GM21528 (cell line): ENCODE measurements at regions not wholly inside any gene's neighbourhood (a gene's known extent, or its start where the extent isn't known, plus 50 kb on each side); places are given as distances from the start of the nearest gene placed in this dataset.
"Not testable (repeated sequence)": the region's sequence is repeated elsewhere in the genome, so short reads cannot be mapped to it uniquely, and the experiment has no call there.

ENCODE experiments used
- ATAC-seq: cut with Tn5 transposase; IDR thresholded peaks from one replicate; pipeline ENCODE4 v1.9.1; 2021; ENCODE audit warnings: mild to moderate bottlenecking, moderate library complexity; ENCODE audit not compliant: unreplicated experiment, low FRiP score

GRCh38 chr6:8361259-8361658, 74.1 kb downstream of the SLC35B3 start:
- ATAC-seq, result no peak

- ATAC-seq, result no peak
Observed at GRCh38 chr6:8352966-8353340, 82.4 kb downstream of the SLC35B3 start.

- no peak for ATAC-seq
Observed at GRCh38 chr6:8352335-8352965, 82.9 kb downstream of the SLC35B3 start.

- ATAC-seq, result no peak
Observed at GRCh38 chr6:8343600-8343999, 91.7 kb downstream of the SLC35B3 start.

- no peak for ATAC-seq
Observed at GRCh38 chr6:8342241-8342819, 93.0 kb downstream of the SLC35B3 start.

GRCh38 chr6:8337147-8337546, 98.2 kb downstream of the SLC35B3 start:
- ATAC-seq, result no peak

- ATAC-seq, result no peak
Observed at GRCh38 chr6:8336406-8337057, 98.8 kb downstream of the SLC35B3 start.

- no peak for ATAC-seq
Observed at GRCh38 chr6:8335896-8336295, 99.4 kb downstream of the SLC35B3 start.

GRCh38 chr6:8335381-8335780, 100.0 kb downstream of the SLC35B3 start:
- ATAC-seq, result no peak

GRCh38 chr6:8334113-8334512, 101.2 kb downstream of the SLC35B3 start:
- ATAC-seq, result no peak

GRCh38 chr6:8329562-8329961, 105.8 kb downstream of the SLC35B3 start:
- ATAC-seq, result no peak

GRCh38 chr6:8325743-8326142, 109.6 kb downstream of the SLC35B3 start:
- ATAC-seq, result no peak

GRCh38 chr6:8322659-8323058, 112.7 kb downstream of the SLC35B3 start:
- no peak for ATAC-seq

GRCh38 chr6:8321671-8322404, 113.5 kb downstream of the SLC35B3 start:
- no peak for ATAC-seq

- no peak for ATAC-seq
Observed at GRCh38 chr6:8315154-8315553, 120.2 kb downstream of the SLC35B3 start.

GRCh38 chr6:8301502-8301901, 133.8 kb downstream of the SLC35B3 start:
- ATAC-seq, result no peak

- no peak for ATAC-seq
Observed at GRCh38 chr6:8299034-8299433, 136.3 kb downstream of the SLC35B3 start.

GRCh38 chr6:8282946-8283345, 152.4 kb downstream of the SLC35B3 start:
- ATAC-seq, result not testable (repeated sequence)

- no peak for ATAC-seq
Observed at GRCh38 chr6:8282380-8282779, 153.0 kb downstream of the SLC35B3 start.

- no peak for ATAC-seq
Observed at GRCh38 chr6:8279041-8279805, 156.1 kb downstream of the SLC35B3 start.

- ATAC-seq, result no peak
Observed at GRCh38 chr6:8278562-8278961, 156.8 kb downstream of the SLC35B3 start.
